Pancreas (tissue), 10 donors: ENCODE measurements at regions not wholly inside any gene's neighbourhood (a gene's known extent, or its start where the extent isn't known, plus 50 kb on each side); places are given as distances from the start of the nearest gene placed in this dataset.

Source experiments
- ATAC-seq, 4 donors: fragments of 200-7000 bp; cut with Tn5 transposase; one replicate each; pipeline versions ENCODE4 v1.8.0 to v1.9.1; 2020; ENCODE audit warnings: mild to moderate bottlenecking in 4 of 4, moderate library complexity in 4 of 4
- DNase-seq, 6 donors: peaks; one replicate each; pipeline ENCODE4 v3.0.0-alpha.2; 2020
- FAIRE-seq: peaks from 2 replicates; lab custom pipeline; 2012; peaks lifted over from hg19 to GRCh38; lab: Jason Lieb, UNC
- H3K27ac ChIP-seq, 4 donors: fragments of 200-600 bp; sonication (generic); 1 replicate in 3 of 4; 2 replicates in 1 of 4; pipeline versions ENCODE4 v1.5.0 to v1.8.0; 2020
- H3K27me3 ChIP-seq, 4 donors: fragments of 200-600 bp; one replicate each; pipeline ENCODE4 v1.8.0; 2021
- H3K36me3 ChIP-seq, 3 donors: fragments of 200-600 bp; sonication (generic) in 1 of 3; one replicate each; pipeline versions ENCODE4 v1.5.0 to v1.8.0; 2020 to 2021
- H3K4me1 ChIP-seq, 3 donors: fragments of 200-600 bp; one replicate each; pipeline ENCODE4 v1.8.0; 2021
- H3K4me3 ChIP-seq, 4 donors: fragments of 200-600 bp; sonication (generic) in 2 of 4; one replicate each; pipeline versions ENCODE4 v1.5.0 to v1.8.0; 2020 to 2021
- H3K9me3 ChIP-seq, 4 donors: fragments of 200-600 bp; one replicate each; pipeline ENCODE4 v1.8.0; 2021
- WGBS, 2 donors: extraction: QIAGEN DNeasy Blood & Tissue Kit; methylation state at CpG; one replicate each; pipeline ENCODE4 v1.1.7; 2013; 5-methylcytosine and 5-hydroxymethylcytosine counted together
- intact Hi-C, 3 donors: fragments of 100-400 bp; cut with DNase I; formaldehyde crosslinking; loops; one replicate each; pipeline versions ENCODE4 v1.11.1 to v1.14.2; 2022
- TF ChIP-seq, protein P1 (sequence below), 4 donors: fragments of 200-600 bp; sonication (generic) in 3 of 4; IDR thresholded peaks; one replicate each; pipeline versions ENCODE4 v1.5.0 to v1.8.0; 2021; ENCODE audit warnings: antibody characterized with exemption in 4 of 4
- donor health status: healthy with polysubstance abuse.
- donor health status: DM: no; HTN: no; CAD: no; lungs with moderate emphysema.
- donor health status: DM: no; HTN: no; CAD: no.
- donor health status: control.
- donor health status: control.
- donor health status: Bipolar disorder and iron deficiency.
- donor health status: DM: yes; HTN: yes; CAD: no.
- donor health status: DM: no; HTN: no; CAD: no.
- donor health status: DM: no; HTN: no; CAD: no.
- donor health status: DM: yes; HTN: yes; CAD: no.

DNA sequence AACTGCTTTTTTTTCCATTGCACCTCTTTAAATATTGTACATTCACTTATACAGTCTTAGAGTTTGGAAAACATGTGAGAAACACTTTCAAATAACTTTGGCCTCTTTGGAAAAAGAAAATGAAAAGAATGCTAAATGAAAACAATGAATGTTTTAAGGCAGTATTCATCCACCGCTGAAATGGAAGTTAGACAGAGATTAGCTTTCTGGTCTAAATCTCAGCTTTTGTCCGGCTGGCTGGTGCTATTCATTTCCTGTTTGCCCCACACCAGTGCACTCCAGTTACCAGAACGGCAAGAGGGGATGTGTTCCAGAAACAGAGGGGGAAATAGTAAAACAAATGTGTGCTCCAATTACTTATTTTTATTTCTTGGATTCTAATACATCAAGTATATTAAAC, 1201.3 kb downstream of the EFNB2 start:
- ATAC-seq (no peak), DNase-seq (no peak), FAIRE-seq (no peak)
- no peaks in the 10 kb centered on the region for H3K36me3 ChIP-seq
- H3K4me3 ChIP-seq = no peak overlapping the region
- H3K4me1 ChIP-seq = no peaks in the 10 kb centered on the region
- 55 to 64% methylated on average over 3 of the region's 3 CpGs for WGBS, 2 donors
- no peak overlapping the region for H3K27ac ChIP-seq
- H3K27me3 ChIP-seq = no peaks in the 10 kb centered on the region
- H3K9me3 ChIP-seq = no peaks in the 10 kb centered on the region
- intact Hi-C loops = no loop called here
- TF ChIP-seq, protein P1, sequence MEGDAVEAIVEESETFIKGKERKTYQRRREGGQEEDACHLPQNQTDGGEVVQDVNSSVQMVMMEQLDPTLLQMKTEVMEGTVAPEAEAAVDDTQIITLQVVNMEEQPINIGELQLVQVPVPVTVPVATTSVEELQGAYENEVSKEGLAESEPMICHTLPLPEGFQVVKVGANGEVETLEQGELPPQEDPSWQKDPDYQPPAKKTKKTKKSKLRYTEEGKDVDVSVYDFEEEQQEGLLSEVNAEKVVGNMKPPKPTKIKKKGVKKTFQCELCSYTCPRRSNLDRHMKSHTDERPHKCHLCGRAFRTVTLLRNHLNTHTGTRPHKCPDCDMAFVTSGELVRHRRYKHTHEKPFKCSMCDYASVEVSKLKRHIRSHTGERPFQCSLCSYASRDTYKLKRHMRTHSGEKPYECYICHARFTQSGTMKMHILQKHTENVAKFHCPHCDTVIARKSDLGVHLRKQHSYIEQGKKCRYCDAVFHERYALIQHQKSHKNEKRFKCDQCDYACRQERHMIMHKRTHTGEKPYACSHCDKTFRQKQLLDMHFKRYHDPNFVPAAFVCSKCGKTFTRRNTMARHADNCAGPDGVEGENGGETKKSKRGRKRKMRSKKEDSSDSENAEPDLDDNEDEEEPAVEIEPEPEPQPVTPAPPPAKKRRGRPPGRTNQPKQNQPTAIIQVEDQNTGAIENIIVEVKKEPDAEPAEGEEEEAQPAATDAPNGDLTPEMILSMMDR (IDR thresholded peaks at IDR 0.05) = no peak

DNA sequence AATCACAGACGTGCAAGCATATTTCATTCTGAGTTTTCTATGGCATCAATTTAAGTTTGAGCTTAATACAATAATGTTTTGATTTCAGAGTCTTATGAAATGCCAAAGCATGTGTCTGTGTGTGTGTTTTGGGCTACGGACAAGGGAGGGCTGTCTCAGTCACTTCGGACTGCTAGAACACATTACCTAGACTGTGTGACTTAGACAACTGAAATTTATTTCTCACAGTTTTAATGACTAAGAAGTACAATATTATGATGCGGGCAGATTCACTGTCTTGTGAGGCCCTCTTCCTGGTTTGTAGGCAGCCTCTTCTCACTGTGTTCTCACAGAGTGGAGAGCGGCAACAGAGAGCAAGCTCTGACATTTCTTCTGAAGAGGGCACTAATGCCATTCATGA, 1202.0 kb downstream of the EFNB2 start:
- no peak for FAIRE-seq
- WGBS, 2 donors = 74 to 92% methylated on average over 5 of the region's 5 CpGs
- intact Hi-C loops = no loop called here
- Histone ChIP-seq H3K36me3 (no peaks in the 10 kb centered on the region), H3K4me3 (no peak overlapping the region), H3K27ac (no peak overlapping the region), H3K4me1 (no peaks in the 10 kb centered on the region), H3K27me3 (no peaks in the 10 kb centered on the region), H3K9me3 (no peaks in the 10 kb centered on the region)
- TF ChIP-seq, protein P1 (IDR thresholded peaks at IDR 0.05) = no peak
- no peak for ATAC-seq
- no peak for DNase-seq

DNA sequence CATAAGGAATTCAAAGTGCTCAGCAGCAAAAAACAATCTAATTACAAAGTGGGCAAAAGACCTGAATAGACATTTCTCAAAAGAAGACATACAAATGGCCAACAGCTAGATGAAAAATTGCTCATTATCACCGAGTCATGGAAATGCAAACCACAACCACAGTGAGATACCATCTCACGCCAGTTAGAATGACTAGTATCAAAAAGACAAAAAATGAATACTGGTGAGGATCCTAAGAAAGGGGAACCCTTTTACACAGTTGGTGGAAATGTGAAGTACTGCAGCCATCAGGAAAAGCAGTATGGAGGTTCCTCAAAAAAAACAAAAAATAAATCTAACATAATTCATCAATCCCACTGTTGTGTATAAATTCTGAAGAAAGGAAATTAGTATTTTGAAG, 1206.1 kb downstream of the EFNB2 start:
- no peak for ATAC-seq

DNA sequence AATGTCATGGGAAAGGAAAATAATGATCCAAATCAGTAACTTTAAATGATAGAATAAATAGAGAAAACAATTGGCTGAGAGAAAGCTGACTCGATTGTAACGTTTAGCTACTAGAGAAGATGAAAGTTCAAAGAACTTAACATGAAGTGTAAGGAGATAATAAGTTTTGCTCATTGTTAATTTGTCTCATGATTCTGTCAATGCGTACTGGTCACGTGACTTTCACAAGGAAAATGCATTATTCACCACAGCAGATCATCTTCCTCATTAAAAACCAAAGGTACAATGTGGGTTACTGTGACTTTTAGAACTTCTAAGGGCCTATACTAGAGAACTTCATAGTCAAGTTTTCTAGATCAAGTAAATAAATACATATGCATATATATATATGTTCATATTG, 1207.2 kb downstream of the EFNB2 start:
- Histone ChIP-seq H3K4me1 (no peaks in the 10 kb centered on the region), H3K36me3 (no peaks in the 10 kb centered on the region), H3K9me3 (no peaks in the 10 kb centered on the region), H3K27ac (no peak overlapping the region), H3K27me3 (peaks cover 0 to 6% (median 0%) of the 10 kb centered on the region in 4 donors), H3K4me3 (no peak overlapping the region)
- DNase-seq (no peak), FAIRE-seq (no peak), ATAC-seq (no peak)
- WGBS, 2 donors = 48 to 50% methylated on average over 4 of the region's 4 CpGs
- TF ChIP-seq, protein P1 (IDR thresholded peaks at IDR 0.05) = no peak
- intact Hi-C loops = no loop called here

More for the DNA sequence above, 1206.1 kb downstream of the EFNB2 start:
- TF ChIP-seq, protein P1 (IDR thresholded peaks at IDR 0.05) = no peak
- peaks cover 0 to 6% (median 0%) of the 10 kb centered on the region in 4 donors for H3K27me3 ChIP-seq
- H3K4me3 ChIP-seq = no peak overlapping the region
- intact Hi-C loops = no loop called here
- DNase-seq = no peak
- 74 to 91% methylated on average over 2 of the region's 2 CpGs for WGBS, 2 donors
- no peaks in the 10 kb centered on the region for H3K36me3 ChIP-seq
- H3K9me3 ChIP-seq = no peaks in the 10 kb centered on the region
- H3K27ac ChIP-seq = no peak overlapping the region
- no peaks in the 10 kb centered on the region for H3K4me1 ChIP-seq
- FAIRE-seq = no peak

DNA sequence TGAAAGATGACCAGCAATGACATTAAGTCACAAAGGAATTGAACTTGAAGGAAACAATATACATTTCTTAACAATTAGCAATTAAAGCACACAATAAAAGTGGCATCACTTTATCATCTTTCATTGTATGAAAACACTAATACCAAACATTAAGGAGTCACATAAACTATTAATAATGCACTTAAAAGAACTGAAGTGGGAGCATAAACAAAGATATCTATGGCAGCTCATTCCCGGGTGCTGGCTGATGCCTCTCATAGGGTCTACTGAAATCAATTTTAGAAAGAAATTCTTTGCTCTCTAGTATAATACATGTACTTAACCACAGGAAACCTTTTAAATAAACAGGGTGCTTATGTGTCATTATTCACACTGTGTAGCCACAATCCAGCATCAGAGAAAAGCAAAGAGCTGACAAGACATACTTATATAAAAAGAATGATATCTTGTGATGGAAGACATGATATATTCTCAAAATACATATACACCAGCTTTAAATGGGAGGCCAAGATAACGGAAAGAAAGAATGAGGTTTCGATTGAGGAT, 1207.8 kb downstream of the EFNB2 start:
- ATAC-seq = no peak

More for the DNA sequence above, 1207.8 kb downstream of the EFNB2 start:
- no peaks in the 10 kb centered on the region for H3K9me3 ChIP-seq
- H3K36me3 ChIP-seq = no peaks in the 10 kb centered on the region
- TF ChIP-seq, protein P1 (IDR thresholded peaks at IDR 0.05) = no peak
- no peak overlapping the region for H3K27ac ChIP-seq
- DNase-seq (no peak), FAIRE-seq (no peak)
- 39 to 44% methylated on average over 3 of the region's 3 CpGs for WGBS, 2 donors
- no peaks in the 10 kb centered on the region for H3K4me1 ChIP-seq
- no peak overlapping the region for H3K4me3 ChIP-seq
- H3K27me3 ChIP-seq = peaks cover 0 to 6% (median 0%) of the 10 kb centered on the region in 4 donors
- intact Hi-C loops = no loop called here
